MM.1S (cell line): ENCODE measurements at regions not wholly inside any gene's neighbourhood (a gene's known extent, or its start where the extent isn't known, plus 50 kb on each side); places are given as distances from the start of the nearest gene placed in this dataset.

ENCODE experiments used
- CTCF ChIP-seq: fragments of 300-600 bp; sonication (generic); IDR thresholded peaks from 2 replicates; pipeline ENCODE4 v1.5.1; 2016; ENCODE audit warnings: antibody characterized with exemption, low read length, mixed read lengths
- EZH2 ChIP-seq: fragments of 300-600 bp; sonication (generic); optimal IDR thresholded peaks from 2 replicates; pipeline ENCODE3; 2017; ENCODE audit warnings: low read depth, mild to moderate bottlenecking, antibody characterized with exemption, low read length, mixed read lengths
- EZH2phosphoT487 ChIP-seq: fragments of 300-600 bp; sonication (generic); IDR thresholded peaks from 2 replicates; pipeline ENCODE4 v1.6.1; 2018; ENCODE audit warnings: antibody characterized with exemption, low read length

- TF ChIP-seq CTCF (no peak), EZH2 (no peak), EZH2phosphoT487 (no peak)
Observed at GRCh38 chr7:15128716-15129115, 226.2 kb upstream of the DGKB start.
